Heart left ventricle (tissue), 13 donors: ENCODE measurements at regions not wholly inside any gene's neighbourhood (a gene's known extent, or its start where the extent isn't known, plus 50 kb on each side); places are given as distances from the start of the nearest gene placed in this dataset.

ENCODE experiments used
- POLR2A ChIP-seq, 2 donors: fragments of 450-650 bp; IDR thresholded peaks; one replicate each; pipeline ENCODE4 v1.6.1; 2017; ENCODE audit warnings: antibody characterized with exemption in 2 of 2, mild to moderate bottlenecking in 2 of 2, moderate library complexity in 2 of 2
- TF ChIP-seq, protein P1 (sequence below), 12 donors: fragments of 200-600 bp; sonication (generic) in 4 of 12; IDR thresholded peaks; one replicate each; pipeline versions ENCODE4 v1.5.0 to v1.8.0; 2018 to 2022; ENCODE audit warnings: antibody characterized with exemption in 12 of 12, mild to moderate bottlenecking in 5 of 12
- donor health status: ischemic (EF 13 %, LVEDD 7.1; RV severe dilation, severe dysfunction).
- donor health status: DM: no; HTN: yes; CAD: no.
- donor health status: DM: no; HTN: no; CAD: no.
- donor health status: ischemic (EF 25% LVEDD 6.9; RV normal size, moderate dysfunction).
- donor health status: ischemic (EF 25% LVEDD 5.7; RV mildly dilated, moderate dysfunction).
- donor health status: ischemic (EF 35%, LVEDD 5.7; RV mildly dilated, moderate dysfunction).
- donor health status: nonischemic (EF 11% LVEDD 7.7; RV severe dilation, severe dysfunction).
- donor health status: DM: yes; HTN: yes; CAD: no.
- donor health status: PGD.
- donor health status: ischemic (EF 29% LVEDD 5.4; RV normal size, mild dysfunction).
- donor health status: nonischemic (EF 23%, LVEDD 6.1; RV moderate dilation, normal function).

DNA sequence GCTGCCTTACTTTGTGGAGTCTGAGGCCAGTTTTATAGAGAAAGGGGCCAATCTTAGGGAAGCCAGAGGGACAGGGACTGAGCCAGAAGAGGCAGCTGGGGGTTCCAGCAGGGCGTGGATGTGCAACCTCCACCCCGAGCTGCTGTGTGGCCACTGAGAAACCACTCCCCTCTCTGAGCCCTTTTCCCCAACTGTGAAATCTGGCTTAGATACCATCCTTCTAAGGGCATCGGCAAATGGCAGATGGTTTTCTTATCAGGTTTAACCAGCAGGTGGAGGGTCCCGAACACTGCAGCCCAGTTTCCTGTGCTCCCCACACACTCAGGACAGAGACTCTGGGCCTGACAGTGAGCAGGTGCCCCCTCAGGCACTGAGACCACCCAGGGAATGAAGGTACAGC lies 55.8 kb upstream of the SLC6A6 start:
- TF ChIP-seq, protein P1, sequence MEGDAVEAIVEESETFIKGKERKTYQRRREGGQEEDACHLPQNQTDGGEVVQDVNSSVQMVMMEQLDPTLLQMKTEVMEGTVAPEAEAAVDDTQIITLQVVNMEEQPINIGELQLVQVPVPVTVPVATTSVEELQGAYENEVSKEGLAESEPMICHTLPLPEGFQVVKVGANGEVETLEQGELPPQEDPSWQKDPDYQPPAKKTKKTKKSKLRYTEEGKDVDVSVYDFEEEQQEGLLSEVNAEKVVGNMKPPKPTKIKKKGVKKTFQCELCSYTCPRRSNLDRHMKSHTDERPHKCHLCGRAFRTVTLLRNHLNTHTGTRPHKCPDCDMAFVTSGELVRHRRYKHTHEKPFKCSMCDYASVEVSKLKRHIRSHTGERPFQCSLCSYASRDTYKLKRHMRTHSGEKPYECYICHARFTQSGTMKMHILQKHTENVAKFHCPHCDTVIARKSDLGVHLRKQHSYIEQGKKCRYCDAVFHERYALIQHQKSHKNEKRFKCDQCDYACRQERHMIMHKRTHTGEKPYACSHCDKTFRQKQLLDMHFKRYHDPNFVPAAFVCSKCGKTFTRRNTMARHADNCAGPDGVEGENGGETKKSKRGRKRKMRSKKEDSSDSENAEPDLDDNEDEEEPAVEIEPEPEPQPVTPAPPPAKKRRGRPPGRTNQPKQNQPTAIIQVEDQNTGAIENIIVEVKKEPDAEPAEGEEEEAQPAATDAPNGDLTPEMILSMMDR (IDR thresholded peaks at IDR 0.05) = no peak
- TF ChIP-seq POLR2A (IDR thresholded peaks at IDR 0.05) = no peak
